Astrocyte (in vitro differentiated cells and primary cell): ENCODE measurements at regions not wholly inside any gene's neighbourhood (a gene's known extent, or its start where the extent isn't known, plus 50 kb on each side); places are given as distances from the start of the nearest gene placed in this dataset.
A peak's percentile ranks its signal among the peaks of the same experiment; 100 is the strongest.

Experiments
- DNase-seq: peaks from one replicate; pipeline ENCODE4 v3.0.0-alpha.2; 2010; ENCODE audit warnings: low read depth
- FAIRE-seq: peaks from 2 replicates; lab custom pipeline; 2011; peaks lifted over from hg19 to GRCh38; lab: Jason Lieb, UNC
- H2AFZ ChIP-seq: 2 replicates; pipeline ENCODE4 v1.6.0; 2012; ENCODE audit warnings: low read depth, low read length, inconsistent platforms
- H3K27ac ChIP-seq: 2 replicates; pipeline ENCODE4 v1.5.1; 2011; ENCODE audit warnings: low read depth, low read length, inconsistent platforms
- H3K27me3 ChIP-seq: 2 replicates; pipeline ENCODE4 v1.6.0; 2011; ENCODE audit warnings: low read length, inconsistent platforms; ENCODE audit not compliant: insufficient read depth
- H3K36me3 ChIP-seq: 2 replicates; pipeline ENCODE4 v1.5.1; 2011; ENCODE audit warnings: low read length, inconsistent platforms; ENCODE audit not compliant: insufficient read depth
- H3K4me1 ChIP-seq: 2 replicates; pipeline ENCODE4 v1.5.1; 2011; ENCODE audit warnings: low read length, inconsistent platforms; ENCODE audit not compliant: insufficient read depth
- H3K4me2 ChIP-seq: 2 replicates; pipeline ENCODE4 v1.6.0; 2012; ENCODE audit warnings: low read length, inconsistent platforms
- H3K4me3 ChIP-seq: 2 replicates; pipeline ENCODE4 v1.5.1; 2011; ENCODE audit warnings: low read depth, mild to moderate bottlenecking, low read length, inconsistent platforms; ENCODE audit not compliant: insufficient read depth
- H3K79me2 ChIP-seq: 2 replicates; pipeline ENCODE4 v1.6.0; 2012; ENCODE audit warnings: mild to moderate bottlenecking, low read length, inconsistent platforms; ENCODE audit not compliant: insufficient read depth
- H3K9ac ChIP-seq: 2 replicates; pipeline ENCODE4 v1.6.0; 2012; ENCODE audit warnings: mild to moderate bottlenecking, low read length, inconsistent platforms
- H3K9me3 ChIP-seq: 2 replicates; pipeline ENCODE4 v1.5.1; 2012; ENCODE audit warnings: low read depth, mild to moderate bottlenecking, low read length, inconsistent platforms; ENCODE audit not compliant: insufficient read depth
- H4K20me1 ChIP-seq: 2 replicates; pipeline ENCODE4 v1.6.0; 2012; ENCODE audit warnings: low read length, inconsistent platforms; ENCODE audit not compliant: insufficient read depth
- H3K27ac Mint-ChIP-seq: one replicate; pipeline ENCODE4 v1.8.0; 2021; ENCODE audit warnings: mild to moderate bottlenecking, mixed read lengths; ENCODE audit not compliant: unreplicated experiment
- H3K27me3 Mint-ChIP-seq: one replicate; pipeline ENCODE4 v1.8.0; 2021; ENCODE audit warnings: low read depth, mixed read lengths; ENCODE audit not compliant: unreplicated experiment
- H3K36me3 Mint-ChIP-seq: one replicate; pipeline ENCODE4 v1.8.0; 2021; ENCODE audit warnings: low read depth, mixed read lengths; ENCODE audit not compliant: unreplicated experiment
- H3K4me1 Mint-ChIP-seq: one replicate; pipeline ENCODE4 v1.8.0; 2021; ENCODE audit warnings: low read depth, mixed read lengths; ENCODE audit not compliant: unreplicated experiment
- H3K4me3 Mint-ChIP-seq: one replicate; pipeline ENCODE4 v1.8.0; 2021; ENCODE audit warnings: mild to moderate bottlenecking, moderate library complexity, mixed read lengths; ENCODE audit not compliant: unreplicated experiment
- H3K9me3 Mint-ChIP-seq: one replicate; pipeline ENCODE4 v1.8.0; 2021; ENCODE audit warnings: mild to moderate bottlenecking, mixed read lengths; ENCODE audit not compliant: unreplicated experiment
- CTCF ChIP-seq: IDR thresholded peaks from 2 replicates; pipeline ENCODE4 v1.5.1; 2011; ENCODE audit warnings: low read depth, mild to moderate bottlenecking, inconsistent platforms, low read length, moderate library complexity; ENCODE audit not compliant: insufficient read depth
- EZH2 ChIP-seq: IDR thresholded peaks from 2 replicates; pipeline ENCODE4 v1.6.1; 2012; ENCODE audit warnings: mild to moderate bottlenecking, low read length, inconsistent platforms; ENCODE audit not compliant: insufficient read depth

- Histone ChIP-seq H3K36me3 (no peaks in the 10 kb centered on the region), H3K27ac (no peak overlapping the region), H3K79me2 (no peaks in the 10 kb centered on the region), H4K20me1 (no peaks in the 10 kb centered on the region), H2AFZ (no peak overlapping the region), H3K4me2 (no peak overlapping the region), H3K9ac (no peak overlapping the region), H3K4me3 (no peak overlapping the region), H3K9me3 (no peaks in the 10 kb centered on the region), H3K4me1 (no peaks in the 10 kb centered on the region), H3K27me3 (no peaks in the 10 kb centered on the region)
- TF ChIP-seq CTCF = no peak
- TF ChIP-seq EZH2 = no peak
- FAIRE-seq (no peak), DNase-seq (peak; percentile 75)
- no peaks in the 10 kb centered on the region for H3K36me3 Mint-ChIP-seq
- no peaks in the 10 kb centered on the region for H3K27me3 Mint-ChIP-seq
- H3K27ac Mint-ChIP-seq = no peak overlapping the region
- no peaks in the 10 kb centered on the region for H3K4me1 Mint-ChIP-seq
- H3K4me3 Mint-ChIP-seq = no peak overlapping the region
- no peaks in the 10 kb centered on the region for H3K9me3 Mint-ChIP-seq
Observed at GRCh38 chr9:73583576-73583975, 431.9 kb downstream of the ANXA1 start.

- no peak overlapping the region for H2AFZ ChIP-seq
- no peaks in the 10 kb centered on the region for H3K27me3 ChIP-seq
- no peak for TF ChIP-seq EZH2
- no peak for TF ChIP-seq CTCF
- H3K9me3 ChIP-seq = no peaks in the 10 kb centered on the region
- no peak overlapping the region for H3K27ac ChIP-seq
- H3K4me3 Mint-ChIP-seq = no peak overlapping the region
- FAIRE-seq (no peak), DNase-seq (no peak)
- no peaks in the 10 kb centered on the region for H3K4me1 ChIP-seq
- H4K20me1 ChIP-seq = no peaks in the 10 kb centered on the region
- H3K9me3 Mint-ChIP-seq = no peaks in the 10 kb centered on the region
- H3K27ac Mint-ChIP-seq = no peak overlapping the region
- H3K4me2 ChIP-seq = no peak overlapping the region
- H3K4me1 Mint-ChIP-seq = no peaks in the 10 kb centered on the region
- H3K36me3 Mint-ChIP-seq = no peaks in the 10 kb centered on the region
- H3K4me3 ChIP-seq = no peak overlapping the region
- no peaks in the 10 kb centered on the region for H3K79me2 ChIP-seq
- no peaks in the 10 kb centered on the region for H3K27me3 Mint-ChIP-seq
- H3K9ac ChIP-seq = no peak overlapping the region
- H3K36me3 ChIP-seq = no peaks in the 10 kb centered on the region
Observed at GRCh38 chr9:73595036-73595545, 443.4 kb downstream of the ANXA1 start.

GRCh38 chr9:73596321-73596720 lies 444.7 kb downstream of the ANXA1 start:
- FAIRE-seq (no peak), DNase-seq (no peak)
- Histone ChIP-seq H3K36me3 (no peaks in the 10 kb centered on the region), H3K27me3 (no peaks in the 10 kb centered on the region), H3K9me3 (no peaks in the 10 kb centered on the region), H4K20me1 (no peaks in the 10 kb centered on the region), H3K9ac (no peak overlapping the region), H3K4me2 (no peak overlapping the region), H3K79me2 (no peaks in the 10 kb centered on the region), H3K27ac (no peak overlapping the region), H2AFZ (no peak overlapping the region), H3K4me1 (no peaks in the 10 kb centered on the region), H3K4me3 (no peak overlapping the region)
- Mint-ChIP-seq H3K27me3 (no peaks in the 10 kb centered on the region), H3K36me3 (no peaks in the 10 kb centered on the region), H3K9me3 (no peaks in the 10 kb centered on the region), H3K4me3 (no peak overlapping the region), H3K4me1 (no peaks in the 10 kb centered on the region), H3K27ac (no peak overlapping the region)
- TF ChIP-seq CTCF (no peak), EZH2 (no peak)
